MM.1S (cell line): ENCODE measurements at regions not wholly inside any gene's neighbourhood (a gene's known extent, or its start where the extent isn't known, plus 50 kb on each side); places are given as distances from the start of the nearest gene placed in this dataset.
A peak's percentile ranks its signal among the peaks of the same experiment; 100 is the strongest.

Experiments
- DNase-seq: peaks from one replicate; pipeline ENCODE4 v3.0.0-alpha.2; 2015
- H2AFZ ChIP-seq: fragments of 300-600 bp; sonication (generic); 2 replicates; pipeline ENCODE4 v1.6.0; 2016; ENCODE audit warnings: antibody characterized with exemption, low read length
- H3F3A ChIP-seq: fragments of 300-600 bp; sonication (generic); 2 replicates; pipeline ENCODE4 v1.6.1; 2016; ENCODE audit warnings: mild to moderate bottlenecking, antibody characterized with exemption, low read length, moderate library complexity, mixed read lengths; ENCODE audit not compliant: insufficient read depth
- H3K27ac ChIP-seq: fragments of 300-600 bp; sonication (generic); 2 replicates; pipeline ENCODE4 v1.5.1; 2016; ENCODE audit warnings: mild to moderate bottlenecking, low read length
- H3K27me3 ChIP-seq: fragments of 300-600 bp; sonication (generic); replicated peaks from 2 replicates; pipeline ENCODE4 v1.6.0; 2016; ENCODE audit warnings: low read length; ENCODE audit not compliant: insufficient read depth
- H3K36me3 ChIP-seq: fragments of 300-600 bp; sonication (generic); replicated peaks from 2 replicates; pipeline ENCODE4 v1.6.1; 2016; ENCODE audit warnings: mild to moderate bottlenecking, low read length, mixed read lengths; ENCODE audit not compliant: insufficient read depth
- H3K4me1 ChIP-seq: fragments of 300-600 bp; sonication (generic); 2 replicates; pipeline ENCODE4 v1.6.1; 2016; ENCODE audit warnings: low read length, mixed read lengths
- H3K4me2 ChIP-seq: fragments of 300-600 bp; sonication (generic); 2 replicates; pipeline ENCODE4 v1.6.0; 2016; ENCODE audit warnings: low read depth, low read length
- H3K4me3 ChIP-seq: fragments of 300-600 bp; sonication (generic); 2 replicates; pipeline ENCODE4 v1.5.1; 2016; ENCODE audit warnings: low read length, mixed read lengths
- H3K79me2 ChIP-seq: fragments of 300-600 bp; sonication (generic); 2 replicates; pipeline ENCODE4 v1.6.1; 2016; ENCODE audit warnings: mixed run types, low read length, mixed read lengths
- H3K9ac ChIP-seq: fragments of 300-600 bp; sonication (generic); 2 replicates; pipeline ENCODE4 v1.6.1; 2016; ENCODE audit warnings: low read length, mixed read lengths
- H3K9me2 ChIP-seq: fragments of 300-600 bp; sonication (generic); replicated peaks from 2 replicates; pipeline ENCODE4 v1.6.1; 2016; ENCODE audit warnings: mild to moderate bottlenecking, low read length, mixed read lengths; ENCODE audit not compliant: insufficient read depth
- H3K9me3 ChIP-seq: fragments of 300-600 bp; sonication (generic); replicated peaks from 2 replicates; pipeline ENCODE4 v1.6.1; 2016; ENCODE audit warnings: mild to moderate bottlenecking, low read length, mixed read lengths; ENCODE audit not compliant: insufficient read depth
- H4K20me1 ChIP-seq: fragments of 300-600 bp; sonication (generic); 2 replicates; pipeline ENCODE4 v1.6.1; 2016; ENCODE audit warnings: mild to moderate bottlenecking, low read length, moderate library complexity, mixed read lengths; ENCODE audit not compliant: insufficient read depth
- EZH2 ChIP-seq: fragments of 300-600 bp; sonication (generic); optimal IDR thresholded peaks from 2 replicates; pipeline ENCODE3; 2017; ENCODE audit warnings: low read depth, mild to moderate bottlenecking, antibody characterized with exemption, low read length, mixed read lengths
- EZH2phosphoT487 ChIP-seq: fragments of 300-600 bp; sonication (generic); IDR thresholded peaks from 2 replicates; pipeline ENCODE4 v1.6.1; 2018; ENCODE audit warnings: antibody characterized with exemption, low read length
- TF ChIP-seq, protein P1 (sequence below): fragments of 300-600 bp; sonication (generic); IDR thresholded peaks from 2 replicates; pipeline ENCODE4 v1.5.1; 2016; ENCODE audit warnings: antibody characterized with exemption, low read length, mixed read lengths

DNA sequence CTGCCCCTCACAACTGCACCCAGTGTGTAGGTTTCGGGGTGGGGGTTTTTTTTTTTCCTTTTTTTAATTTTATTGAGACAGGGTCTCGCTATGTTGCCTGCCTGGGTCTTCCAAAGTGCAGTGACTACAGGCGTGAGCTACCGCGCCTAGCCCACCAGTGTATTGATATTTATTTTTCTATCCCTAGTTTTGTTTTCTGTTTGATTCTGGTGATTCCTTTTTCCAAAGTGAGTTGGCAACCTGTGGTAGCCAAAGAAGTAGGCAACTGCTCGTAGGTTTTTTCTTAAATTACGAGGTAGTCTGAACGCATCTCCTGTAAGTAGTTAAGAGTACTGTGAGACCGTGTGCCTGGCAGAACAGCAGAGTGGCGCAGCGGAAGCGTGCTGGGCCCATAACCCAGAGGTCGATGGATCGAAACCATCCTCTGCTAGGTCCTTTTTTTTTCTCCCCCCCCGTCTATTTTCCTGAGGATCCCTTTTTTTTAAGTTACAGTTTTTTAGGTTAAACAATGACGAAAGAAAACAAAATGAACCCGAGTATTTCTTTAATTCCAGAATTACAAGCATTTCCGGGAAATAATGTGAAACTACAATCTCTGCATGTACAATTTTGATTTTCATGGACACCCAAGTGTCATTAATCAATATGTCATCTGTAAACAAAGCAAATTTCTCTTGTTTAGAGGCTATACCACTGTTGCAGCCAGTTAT is 78.7 kb upstream of the BTN3A2 start:
- Histone ChIP-seq H3K36me3 (no peaks in the 10 kb centered on the region), H3F3A (peaks cover 32% of the 10 kb centered on the region), H3K9me3 (no peaks in the 10 kb centered on the region), H3K4me2 (peak overlapping the region; percentile 96), H3K27ac (peak overlapping the region; percentile 100), H3K9me2 (no peaks in the 10 kb centered on the region), H4K20me1 (no peaks in the 10 kb centered on the region), H3K9ac (peak overlapping the region; percentile 99), H3K4me3 (peak overlapping the region; percentile 89), H3K79me2 (no peaks in the 10 kb centered on the region), H2AFZ (peak overlapping the region; percentile 3; the same call in 1 of the 2 replicates), H3K27me3 (no peaks in the 10 kb centered on the region), H3K4me1 (no peaks in the 10 kb centered on the region)
- DNase-seq = peak; percentile 76
- TF ChIP-seq EZH2phosphoT487 (no peak), EZH2 (no peak)
- TF ChIP-seq, protein P1, sequence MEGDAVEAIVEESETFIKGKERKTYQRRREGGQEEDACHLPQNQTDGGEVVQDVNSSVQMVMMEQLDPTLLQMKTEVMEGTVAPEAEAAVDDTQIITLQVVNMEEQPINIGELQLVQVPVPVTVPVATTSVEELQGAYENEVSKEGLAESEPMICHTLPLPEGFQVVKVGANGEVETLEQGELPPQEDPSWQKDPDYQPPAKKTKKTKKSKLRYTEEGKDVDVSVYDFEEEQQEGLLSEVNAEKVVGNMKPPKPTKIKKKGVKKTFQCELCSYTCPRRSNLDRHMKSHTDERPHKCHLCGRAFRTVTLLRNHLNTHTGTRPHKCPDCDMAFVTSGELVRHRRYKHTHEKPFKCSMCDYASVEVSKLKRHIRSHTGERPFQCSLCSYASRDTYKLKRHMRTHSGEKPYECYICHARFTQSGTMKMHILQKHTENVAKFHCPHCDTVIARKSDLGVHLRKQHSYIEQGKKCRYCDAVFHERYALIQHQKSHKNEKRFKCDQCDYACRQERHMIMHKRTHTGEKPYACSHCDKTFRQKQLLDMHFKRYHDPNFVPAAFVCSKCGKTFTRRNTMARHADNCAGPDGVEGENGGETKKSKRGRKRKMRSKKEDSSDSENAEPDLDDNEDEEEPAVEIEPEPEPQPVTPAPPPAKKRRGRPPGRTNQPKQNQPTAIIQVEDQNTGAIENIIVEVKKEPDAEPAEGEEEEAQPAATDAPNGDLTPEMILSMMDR = no peak

DNA sequence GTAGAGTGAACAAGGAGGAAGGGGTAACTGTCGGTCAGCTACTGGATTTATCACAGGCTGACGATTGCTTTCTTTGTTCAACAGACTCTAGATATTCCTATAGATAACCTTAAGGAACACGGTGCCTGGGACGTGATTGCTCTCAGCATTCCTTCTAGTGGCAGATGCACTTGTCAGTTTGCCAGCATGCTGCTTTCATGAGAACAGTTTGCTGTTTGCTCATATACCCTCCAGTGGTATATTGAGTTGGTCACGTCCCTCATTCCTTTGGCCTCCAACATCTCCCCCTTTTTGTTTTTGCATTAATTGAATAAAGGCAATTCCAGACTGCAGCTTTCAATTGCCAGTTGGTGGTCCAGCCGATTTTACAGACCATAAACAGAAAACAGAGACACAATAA is 76.8 kb upstream of the BTN3A2 start:
- Histone ChIP-seq H3K4me1 (no peaks in the 10 kb centered on the region), H3K4me3 (no peak overlapping the region), H3K27me3 (no peaks in the 10 kb centered on the region), H3K9me3 (no peaks in the 10 kb centered on the region), H4K20me1 (no peaks in the 10 kb centered on the region), H3K79me2 (no peaks in the 10 kb centered on the region), H3F3A (peaks cover 31% of the 10 kb centered on the region), H3K4me2 (no peak overlapping the region), H2AFZ (no peak overlapping the region), H3K9me2 (no peaks in the 10 kb centered on the region), H3K36me3 (no peaks in the 10 kb centered on the region), H3K9ac (no peak overlapping the region), H3K27ac (no peak overlapping the region)
- DNase-seq = no peak
- TF ChIP-seq EZH2phosphoT487 (no peak), EZH2 (no peak)
- TF ChIP-seq, protein P1 = no peak

- no peaks in the 10 kb centered on the region for H3K9me2 ChIP-seq
- DNase-seq = no peak
- no peaks in the 10 kb centered on the region for H3K79me2 ChIP-seq
- H3K4me2 ChIP-seq = no peak overlapping the region
- H3K36me3 ChIP-seq = no peaks in the 10 kb centered on the region
- H4K20me1 ChIP-seq = no peaks in the 10 kb centered on the region
- H2AFZ ChIP-seq = no peak overlapping the region
- no peak overlapping the region for H3K9ac ChIP-seq
- peaks cover 1% of the 10 kb centered on the region; the same call in 1 of the 2 replicates for H3K4me1 ChIP-seq
- H3K27me3 ChIP-seq = no peaks in the 10 kb centered on the region
- TF ChIP-seq, protein P1 = no peak
- TF ChIP-seq EZH2 (no peak), EZH2phosphoT487 (no peak)
- peaks cover 3% of the 10 kb centered on the region for H3F3A ChIP-seq
- H3K4me3 ChIP-seq = no peak overlapping the region
- H3K27ac ChIP-seq = no peak overlapping the region
- H3K9me3 ChIP-seq = no peaks in the 10 kb centered on the region
These were observed 74.1 kb upstream of the BTN3A2 start for GRCh38 chr6:26290941-26291340.
